ENCODE measurements at regions not wholly inside any gene's neighbourhood (a gene's known extent, or its start where the extent isn't known, plus 50 kb on each side); places are given as distances from the start of the nearest gene placed in this dataset.

GRCh38 chr7:24475166-24475961 lies 97.9 kb upstream of the PALS2 start:
- DNase-seq (ENCODE audit: low read depth): no peak

DNA sequence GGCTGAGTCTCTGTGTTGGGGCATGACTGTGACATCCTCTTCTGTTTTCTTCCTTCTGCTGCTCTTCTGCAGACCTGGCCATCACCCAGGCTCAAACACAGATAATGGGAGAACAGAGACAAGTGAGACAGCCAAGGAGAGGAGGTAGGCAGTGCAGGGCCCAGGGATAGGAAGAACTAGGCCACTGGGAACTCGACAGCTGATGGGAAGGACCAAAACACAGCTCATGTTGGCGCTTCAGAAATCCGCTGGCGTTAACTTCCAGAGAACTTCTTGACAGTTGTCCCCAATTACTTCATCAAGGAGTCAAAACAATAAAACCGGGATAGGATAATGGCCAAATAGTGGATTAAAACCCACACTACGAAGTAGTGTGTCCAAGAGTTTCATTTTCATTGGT lies 97.0 kb upstream of the PALS2 start:
- DNase-seq (ENCODE audit: low read depth): no peak

DNA sequence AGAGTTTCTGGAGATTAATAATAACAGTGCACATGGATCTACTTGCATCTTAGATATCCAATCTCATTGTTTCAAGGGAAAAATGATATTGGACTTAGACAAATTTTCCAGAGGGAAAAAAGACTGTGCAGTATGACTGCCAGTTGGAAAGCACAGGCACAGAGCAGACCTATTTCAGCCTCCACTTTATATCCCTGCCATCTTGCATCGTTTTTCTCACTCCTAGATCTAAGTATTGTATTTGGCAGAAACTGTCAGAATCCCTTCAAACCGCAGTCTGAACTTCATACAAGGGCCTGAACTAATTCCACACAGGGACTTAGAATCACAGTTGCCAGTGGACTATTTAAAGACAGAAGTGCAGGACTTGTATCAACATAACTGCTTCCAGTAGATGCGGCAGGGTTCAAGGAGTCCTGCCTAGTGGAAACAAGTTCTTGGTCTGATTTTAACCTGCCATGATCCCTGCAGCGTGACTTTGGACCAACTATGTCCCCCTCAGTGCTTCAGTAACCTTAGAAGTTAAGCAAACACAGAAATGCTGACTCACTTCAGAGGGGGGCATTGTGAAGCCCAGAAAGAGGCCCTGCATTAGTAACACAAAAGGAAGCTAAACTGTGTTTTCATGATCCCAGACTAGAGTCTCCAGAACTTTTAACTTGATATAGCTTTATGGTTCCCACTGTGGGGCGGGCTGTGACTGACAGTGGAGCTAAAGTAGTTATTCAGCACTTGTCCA lies 95.7 kb upstream of the PALS2 start:
- DNase-seq (ENCODE audit: low read depth): peak; percentile 81

- DNase-seq (ENCODE audit: low read depth): no peak
Measured at GRCh38 chr7:24478137-24478655, 95.1 kb upstream of the PALS2 start.

DNA sequence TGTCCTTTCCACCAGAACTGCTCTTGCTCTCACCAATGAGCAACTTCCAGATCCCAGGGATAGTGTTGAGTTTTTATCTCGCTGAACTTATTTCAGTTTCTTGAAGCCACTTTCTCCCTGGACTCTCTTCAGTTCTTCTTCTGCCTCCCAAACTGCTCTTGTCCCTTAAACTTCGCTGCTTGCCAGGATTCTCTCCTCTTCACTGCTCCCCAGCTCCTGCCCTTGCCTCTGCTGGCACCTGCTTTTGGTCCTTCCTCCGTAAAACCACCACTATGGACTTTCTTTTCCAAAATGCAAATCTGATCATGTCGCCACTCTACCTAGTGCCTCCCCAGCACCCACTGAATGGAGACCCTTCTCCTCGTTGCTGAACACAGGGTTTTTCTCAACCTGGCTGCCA lies 92.8 kb upstream of the PALS2 start:
- DNase-seq (ENCODE audit: low read depth): no peak

GRCh38 chr7:24483804-24484203 lies 89.4 kb upstream of the PALS2 start:
- DNase-seq (ENCODE audit: low read depth): no peak

DNA sequence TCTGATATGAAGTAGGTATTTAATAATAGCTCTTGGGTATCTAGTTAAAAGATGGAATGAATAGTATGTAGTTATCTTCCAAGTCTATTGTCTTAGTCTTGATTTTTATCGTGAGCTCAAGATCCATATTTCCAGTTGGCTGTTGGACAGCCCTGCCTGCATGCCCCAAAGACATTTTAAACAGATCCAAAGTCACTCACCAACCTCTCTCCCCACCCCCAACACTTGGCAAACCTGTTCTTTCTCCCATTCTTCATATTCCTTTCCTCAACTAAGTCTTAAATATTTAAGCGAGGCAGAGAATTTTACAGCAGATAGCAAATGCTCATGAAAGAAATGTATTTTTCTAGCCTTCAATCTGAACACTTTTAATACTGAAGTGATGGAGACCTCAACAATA lies 80.7 kb upstream of the PALS2 start:
- no peak for DNase-seq (ENCODE audit: low read depth)

DNA sequence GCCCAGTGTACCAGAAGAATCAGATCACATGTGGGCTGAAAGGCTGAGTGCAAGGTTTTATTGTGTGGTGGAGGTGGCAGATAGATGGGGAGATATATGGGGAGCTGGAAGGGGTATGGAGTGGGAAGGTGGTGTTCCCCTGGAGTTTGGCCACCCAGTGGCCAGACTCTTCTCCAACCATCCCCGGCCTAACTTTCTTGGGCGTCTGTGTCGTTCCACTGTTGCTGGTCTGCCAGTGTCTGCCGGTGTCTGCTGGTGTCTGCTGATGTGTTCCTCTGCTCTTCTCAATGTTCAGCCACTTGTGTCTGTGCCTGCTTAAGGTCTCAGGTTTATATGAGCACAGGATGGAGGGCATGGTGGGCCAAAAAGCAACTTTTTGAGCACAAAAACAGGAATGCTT lies 78.4 kb upstream of the PALS2 start:
- no peak for DNase-seq (ENCODE audit: low read depth)

GRCh38 chr7:24496036-24496435 lies 77.2 kb upstream of the PALS2 start:
- DNase-seq (ENCODE audit: low read depth): no peak

- no peak for DNase-seq (ENCODE audit: low read depth)
Measured at GRCh38 chr7:24498439-24498838, 74.8 kb upstream of the PALS2 start.

DNA sequence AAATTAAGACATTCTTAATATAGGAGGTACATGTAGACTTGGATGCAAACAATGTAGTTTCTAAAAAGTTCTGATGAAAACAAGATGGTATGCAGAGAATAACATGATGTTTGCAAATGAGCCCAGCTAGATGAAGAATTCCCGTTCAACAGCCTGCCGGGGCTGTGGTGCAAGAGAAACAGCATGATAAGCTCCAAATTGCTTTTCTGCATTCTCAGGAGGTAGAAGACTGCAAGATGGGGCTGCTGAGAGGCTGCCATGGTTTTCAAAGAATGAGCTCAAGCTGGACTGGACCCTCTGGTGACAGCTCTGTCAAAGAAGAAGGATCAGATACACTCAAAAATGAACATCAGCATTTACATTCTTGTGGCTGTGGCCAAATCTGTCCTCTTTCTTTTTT lies 73.4 kb upstream of the PALS2 start:
- no peak for DNase-seq (ENCODE audit: low read depth)

DNA sequence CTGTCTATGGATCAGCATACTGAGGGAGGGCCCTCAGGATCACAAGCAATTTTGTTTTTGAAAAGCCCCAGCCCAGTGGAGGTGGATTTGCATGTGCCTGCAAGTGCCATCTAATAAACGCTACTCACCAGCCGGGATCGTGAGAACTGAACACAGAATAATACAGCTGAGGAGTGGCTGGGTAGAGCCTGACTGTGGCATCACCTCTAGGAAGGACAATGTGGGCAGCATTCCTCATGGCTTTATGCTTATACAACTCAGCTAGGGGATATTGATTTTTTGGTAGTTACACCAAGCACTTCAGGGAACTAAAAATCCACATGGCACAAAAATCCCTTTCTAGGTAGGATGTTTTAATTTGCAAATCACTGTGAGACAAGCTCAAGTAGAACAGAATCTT lies 72.7 kb upstream of the PALS2 start:
- DNase-seq (ENCODE audit: low read depth): no peak

- no peak for DNase-seq (ENCODE audit: low read depth)
Measured at GRCh38 chr7:24501009-24501408, 72.2 kb upstream of the PALS2 start.

DNA sequence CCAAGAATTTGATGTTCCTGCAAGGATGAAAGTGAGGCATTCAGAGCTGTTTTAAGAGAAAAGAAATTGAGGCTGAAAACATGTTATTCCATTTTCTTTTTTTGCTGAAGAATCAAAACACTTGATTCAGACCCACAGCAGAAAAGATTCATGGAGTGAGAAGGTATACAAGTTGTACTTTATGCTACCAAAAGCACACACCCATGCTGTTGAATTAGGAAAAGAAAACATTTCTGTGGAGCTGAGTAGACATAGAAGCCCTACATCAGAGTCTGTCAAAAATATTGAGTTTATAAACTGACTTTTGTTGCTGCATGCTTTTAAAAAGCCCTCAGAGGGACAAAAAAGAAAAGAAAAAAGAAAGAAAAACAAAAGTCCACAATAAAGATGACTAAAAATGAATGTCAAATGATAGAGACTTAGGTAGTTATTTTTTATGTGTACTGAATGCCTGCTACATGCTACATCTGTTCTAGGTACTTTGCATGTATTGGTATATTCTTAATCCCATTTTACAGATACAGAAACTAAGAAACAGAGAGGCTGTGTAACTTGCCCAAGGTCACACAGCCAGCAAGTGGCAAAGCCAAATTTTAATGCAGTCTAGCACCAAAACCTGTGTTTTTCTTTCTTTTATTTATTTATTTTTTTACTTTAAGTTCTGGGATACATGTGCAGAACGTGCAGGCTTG lies 71.7 kb upstream of the PALS2 start:
- DNase-seq (ENCODE audit: low read depth): no peak

- DNase-seq (ENCODE audit: low read depth): no peak
Measured at GRCh38 chr7:24502135-24502488, 71.1 kb upstream of the PALS2 start.

GRCh38 chr7:24503506-24503905 lies 69.7 kb upstream of the PALS2 start:
- no peak for DNase-seq (ENCODE audit: low read depth)

GRCh38 chr7:24504040-24504439 lies 69.2 kb upstream of the PALS2 start:
- DNase-seq (ENCODE audit: low read depth): peak; percentile 10

DNA sequence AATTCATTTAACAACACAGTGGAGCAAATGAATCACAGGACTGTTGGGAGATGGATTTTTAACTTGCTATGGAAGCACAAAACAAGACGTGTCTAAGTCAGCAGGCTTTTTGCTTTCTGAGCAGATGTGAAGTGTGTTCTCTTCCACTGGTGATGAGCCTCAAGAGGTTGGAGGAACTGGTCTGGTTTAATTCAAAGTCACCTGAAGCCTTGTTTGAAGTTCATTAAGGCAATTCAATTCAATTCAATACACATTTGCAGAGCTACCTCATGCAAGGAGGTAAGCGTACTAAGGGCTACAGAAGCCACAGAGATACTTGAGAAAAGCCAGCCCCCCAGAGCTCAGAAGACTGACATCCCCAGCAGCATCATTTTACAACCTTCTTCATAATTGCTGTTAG lies 68.4 kb upstream of the PALS2 start:
- DNase-seq (ENCODE audit: low read depth): no peak

DNA sequence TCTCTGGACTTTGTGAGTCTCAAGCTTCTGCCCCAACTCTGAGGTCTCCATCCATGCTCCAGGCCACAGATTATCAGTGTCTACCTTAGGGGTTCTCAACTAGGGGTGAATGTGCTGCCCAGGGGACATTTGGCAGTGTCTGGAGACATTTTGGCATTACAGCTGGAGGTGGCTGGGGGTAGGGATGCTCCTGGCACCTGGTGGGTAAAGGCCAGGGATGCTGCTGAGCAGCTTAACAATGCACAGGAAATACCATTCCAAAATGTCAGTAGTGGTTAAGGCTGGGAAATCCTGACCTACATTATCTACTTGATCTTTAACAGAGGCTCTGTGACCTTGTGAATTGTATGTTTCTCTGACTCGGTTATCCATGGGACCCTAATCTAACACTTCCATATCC lies 67.3 kb upstream of the PALS2 start:
- no peak for DNase-seq (ENCODE audit: low read depth)

DNA sequence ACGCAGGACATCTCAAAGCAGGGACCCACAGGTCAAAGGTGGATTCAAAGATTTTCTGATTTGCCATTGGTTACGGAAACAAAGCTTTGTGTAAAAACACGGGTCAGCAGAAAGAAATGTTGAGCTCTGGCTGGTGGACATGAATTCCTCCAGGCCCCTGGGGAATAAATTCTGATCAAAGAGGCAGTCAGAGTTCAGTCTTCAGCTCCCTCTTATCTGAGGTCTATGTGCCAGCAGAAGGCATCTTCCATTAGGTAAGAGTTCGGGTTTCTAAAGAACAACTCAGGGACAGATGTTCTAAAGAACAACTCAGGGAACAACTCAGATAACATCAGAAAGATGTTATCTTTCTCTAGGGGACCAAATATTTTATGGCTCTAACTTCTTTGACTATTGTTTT lies 64.9 kb upstream of the PALS2 start:
- no peak for DNase-seq (ENCODE audit: low read depth)

GRCh38 chr7:24510759-24511158 lies 62.5 kb upstream of the PALS2 start:
- no peak for DNase-seq (ENCODE audit: low read depth)

GRCh38 chr7:24517166-24517565 lies 56.1 kb upstream of the PALS2 start:
- DNase-seq (ENCODE audit: low read depth): no peak

Data from EH (cell line).